ENCODE measurements at regions not wholly inside any gene's neighbourhood (a gene's known extent, or its start where the extent isn't known, plus 50 kb on each side); places are given as distances from the start of the nearest gene placed in this dataset.

DNA sequence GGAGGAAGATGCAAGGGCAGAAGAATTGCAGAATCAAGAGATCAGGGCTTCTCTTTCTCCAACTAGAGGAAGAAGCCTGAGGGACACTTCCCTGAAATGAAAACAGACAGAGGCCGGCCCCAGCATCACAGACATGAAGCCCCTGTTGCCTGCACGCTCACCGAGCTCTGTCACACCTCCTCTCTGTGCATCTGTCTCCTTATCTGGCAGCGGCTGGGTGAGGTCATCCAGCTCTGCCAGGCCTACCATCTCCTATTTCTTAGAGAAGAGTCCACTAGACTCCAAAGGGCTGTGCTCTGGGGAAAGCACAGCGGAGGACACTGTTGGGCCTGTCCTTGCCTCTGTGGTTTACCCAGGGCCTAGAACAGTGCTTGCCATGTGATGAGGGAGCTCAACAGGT, 71.9 kb upstream of the MLN start:
- TF ChIP-seq, protein P1, sequence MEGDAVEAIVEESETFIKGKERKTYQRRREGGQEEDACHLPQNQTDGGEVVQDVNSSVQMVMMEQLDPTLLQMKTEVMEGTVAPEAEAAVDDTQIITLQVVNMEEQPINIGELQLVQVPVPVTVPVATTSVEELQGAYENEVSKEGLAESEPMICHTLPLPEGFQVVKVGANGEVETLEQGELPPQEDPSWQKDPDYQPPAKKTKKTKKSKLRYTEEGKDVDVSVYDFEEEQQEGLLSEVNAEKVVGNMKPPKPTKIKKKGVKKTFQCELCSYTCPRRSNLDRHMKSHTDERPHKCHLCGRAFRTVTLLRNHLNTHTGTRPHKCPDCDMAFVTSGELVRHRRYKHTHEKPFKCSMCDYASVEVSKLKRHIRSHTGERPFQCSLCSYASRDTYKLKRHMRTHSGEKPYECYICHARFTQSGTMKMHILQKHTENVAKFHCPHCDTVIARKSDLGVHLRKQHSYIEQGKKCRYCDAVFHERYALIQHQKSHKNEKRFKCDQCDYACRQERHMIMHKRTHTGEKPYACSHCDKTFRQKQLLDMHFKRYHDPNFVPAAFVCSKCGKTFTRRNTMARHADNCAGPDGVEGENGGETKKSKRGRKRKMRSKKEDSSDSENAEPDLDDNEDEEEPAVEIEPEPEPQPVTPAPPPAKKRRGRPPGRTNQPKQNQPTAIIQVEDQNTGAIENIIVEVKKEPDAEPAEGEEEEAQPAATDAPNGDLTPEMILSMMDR (IDR thresholded peaks at IDR 0.05): no peak
- TF ChIP-seq EP300 (IDR thresholded peaks at IDR 0.05): no peak

Measured in tibial nerve (tissue), 4 donors.